Neural crest cell (in vitro differentiated cells): ENCODE measurements at regions not wholly inside any gene's neighbourhood (a gene's known extent, or its start where the extent isn't known, plus 50 kb on each side); places are given as distances from the start of the nearest gene placed in this dataset.
A peak's percentile ranks its signal among the peaks of the same experiment; 100 is the strongest.

ENCODE experiments used
- DNase-seq: peaks from one replicate; pipeline ENCODE4 v3.0.0; 2021; ENCODE audit warnings: low read depth, mixed read lengths, low spot score
- H3K27ac Mint-ChIP-seq: one replicate; pipeline ENCODE4 v1.8.0; 2021; ENCODE audit warnings: mild to moderate bottlenecking, mixed read lengths; ENCODE audit not compliant: unreplicated experiment
- H3K27me3 Mint-ChIP-seq: 2 replicates; pipeline ENCODE4 v1.8.0; 2021; ENCODE audit warnings: low read depth, mild to moderate bottlenecking, mixed read lengths
- H3K36me3 Mint-ChIP-seq: 2 replicates; pipeline ENCODE4 v1.8.0; 2021; ENCODE audit warnings: low read depth, mild to moderate bottlenecking, mixed read lengths
- H3K4me1 Mint-ChIP-seq: 2 replicates; pipeline ENCODE4 v1.8.0; 2021; ENCODE audit warnings: mixed read lengths
- H3K4me3 Mint-ChIP-seq: one replicate; pipeline ENCODE4 v1.8.0; 2021; ENCODE audit warnings: mild to moderate bottlenecking, mixed read lengths
- H3K9me3 Mint-ChIP-seq: 2 replicates; pipeline ENCODE4 v1.8.0; 2021; ENCODE audit warnings: mixed read lengths
- CTCF ChIP-seq: fragments of 200-600 bp; sonication (generic); conservative IDR thresholded peaks from 2 replicates; pipeline ENCODE4 v1.5.0; 2021; ENCODE audit warnings: antibody characterized with exemption, mild to moderate bottlenecking

- H3K27ac Mint-ChIP-seq = no peak overlapping the region
- no peak for DNase-seq
Measured at GRCh38 chr12:130101370-130101769, 60.9 kb upstream of the FZD10 start.

DNA sequence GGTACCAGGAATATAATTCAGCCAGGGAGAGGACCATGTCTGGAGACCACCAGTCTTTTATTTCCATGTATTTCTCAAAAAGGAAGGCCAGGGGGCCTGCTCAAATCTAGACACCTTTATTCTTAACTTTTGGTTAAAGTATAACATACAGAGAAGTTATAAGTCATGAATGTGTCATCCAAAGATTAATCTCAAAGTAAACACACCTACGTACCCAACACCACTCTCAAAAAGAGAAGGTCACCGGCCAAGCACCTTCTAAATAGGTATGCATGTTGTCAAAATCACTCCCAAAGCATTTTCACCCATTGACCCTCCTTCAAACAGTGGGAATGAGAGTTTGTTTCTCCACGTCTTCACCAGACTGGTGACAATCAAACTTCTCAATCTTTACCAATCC, 60.0 kb upstream of the FZD10 start:
- no peaks in the 10 kb centered on the region for H3K27me3 Mint-ChIP-seq
- TF ChIP-seq CTCF = no peak
- H3K4me1 Mint-ChIP-seq = peaks cover 32% of the 10 kb centered on the region
- no peak overlapping the region for H3K27ac Mint-ChIP-seq
- H3K36me3 Mint-ChIP-seq = no peaks in the 10 kb centered on the region
- no peak for DNase-seq
- no peak overlapping the region for H3K4me3 Mint-ChIP-seq
- no peaks in the 10 kb centered on the region for H3K9me3 Mint-ChIP-seq

More at GRCh38 chr12:130101370-130101769, 60.9 kb upstream of the FZD10 start:
- H3K27me3 Mint-ChIP-seq = no peaks in the 10 kb centered on the region
- H3K4me3 Mint-ChIP-seq = no peak overlapping the region
- peaks cover 32% of the 10 kb centered on the region for H3K4me1 Mint-ChIP-seq
- H3K9me3 Mint-ChIP-seq = no peaks in the 10 kb centered on the region
- no peak for TF ChIP-seq CTCF
- no peaks in the 10 kb centered on the region for H3K36me3 Mint-ChIP-seq

GRCh38 chr12:130104571-130105106, 57.6 kb upstream of the FZD10 start:
- Mint-ChIP-seq H3K36me3 (no peaks in the 10 kb centered on the region), H3K9me3 (no peaks in the 10 kb centered on the region), H3K4me1 (peaks cover 32% of the 10 kb centered on the region), H3K27me3 (no peaks in the 10 kb centered on the region), H3K4me3 (peak overlapping the region; percentile 11), H3K27ac (peak overlapping the region; percentile 30)
- TF ChIP-seq CTCF = no peak
- DNase-seq = peak; percentile 38

DNA sequence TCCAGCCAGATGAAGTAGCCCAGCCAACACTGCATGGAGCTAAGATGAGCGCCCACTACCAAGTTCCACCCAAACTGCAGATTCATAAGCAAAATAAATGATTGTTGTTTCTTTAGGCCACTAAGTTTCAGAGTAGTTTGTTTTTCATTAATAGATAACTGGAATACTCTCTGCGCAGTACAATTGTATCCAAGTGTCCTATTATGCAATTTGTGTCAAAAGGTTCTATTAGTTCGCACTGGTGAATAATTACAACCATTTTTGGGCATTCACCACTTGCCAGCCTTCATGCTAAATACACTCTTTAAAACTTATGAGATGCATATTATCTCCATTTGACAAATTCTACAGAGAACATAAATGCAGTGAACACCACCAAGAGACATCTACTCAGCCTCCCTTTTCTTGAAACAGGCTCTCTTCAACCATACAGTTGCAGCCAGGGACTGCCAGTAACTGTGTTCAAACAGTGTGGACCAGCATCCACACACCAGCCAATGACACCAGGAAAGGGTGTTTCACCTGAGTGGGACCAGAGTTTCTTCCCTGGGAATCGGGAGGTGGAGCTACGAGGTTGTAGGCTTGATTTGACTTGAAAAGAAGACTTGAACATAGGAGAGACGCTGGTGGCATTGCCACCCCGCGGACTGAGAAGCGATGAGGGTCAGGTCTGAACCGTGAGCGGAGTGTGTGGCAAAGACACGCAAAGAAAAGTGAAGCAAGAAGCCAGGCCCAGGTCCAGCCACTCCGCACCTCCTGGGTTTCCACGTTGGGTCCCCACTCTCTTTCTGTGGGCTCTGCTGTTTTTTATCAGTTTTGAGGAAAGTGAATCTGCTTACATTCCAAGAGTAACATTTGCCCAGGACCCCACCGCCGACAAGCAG, 53.0 kb upstream of the FZD10 start:
- DNase-seq = no peak
- Mint-ChIP-seq H3K9me3 (peaks cover 3% of the 10 kb centered on the region), H3K4me1 (peaks cover 45% of the 10 kb centered on the region), H3K27me3 (no peaks in the 10 kb centered on the region), H3K27ac (no peak overlapping the region), H3K4me3 (no peak overlapping the region), H3K36me3 (peaks cover 5% of the 10 kb centered on the region)
- no peak for TF ChIP-seq CTCF

GRCh38 chr12:130110914-130111313, 51.4 kb upstream of the FZD10 start:
- Mint-ChIP-seq H3K9me3 (peaks cover 3% of the 10 kb centered on the region), H3K4me1 (peaks cover 33% of the 10 kb centered on the region), H3K36me3 (peaks cover 5% of the 10 kb centered on the region), H3K27me3 (no peaks in the 10 kb centered on the region), H3K27ac (no peak overlapping the region), H3K4me3 (no peak overlapping the region)
- DNase-seq = no peak
- TF ChIP-seq CTCF = no peak
